HUES48 (cell line): ENCODE measurements at regions not wholly inside any gene's neighbourhood (a gene's known extent, or its start where the extent isn't known, plus 50 kb on each side); places are given as distances from the start of the nearest gene placed in this dataset.
"Not testable (repeated sequence)": the region's sequence is repeated elsewhere in the genome, so short reads cannot be mapped to it uniquely, and the experiment has no call there.

Experiments used
- H3K27ac ChIP-seq: one replicate; pipeline ENCODE4 v1.7.0; 2013; ENCODE audit warnings: low read depth, low read length, inconsistent platforms
- H3K27me3 ChIP-seq: 2 replicates; pipeline ENCODE4 v1.6.1; 2013; ENCODE audit warnings: mild to moderate bottlenecking, low read length; ENCODE audit not compliant: control insufficient read depth, insufficient read depth
- H3K36me3 ChIP-seq: 2 replicates; pipeline ENCODE4 v1.6.1; 2013; ENCODE audit warnings: low read length; ENCODE audit not compliant: control insufficient read depth, insufficient read depth
- H3K4me1 ChIP-seq: 2 replicates; pipeline ENCODE4 v1.6.1; 2013; ENCODE audit warnings: mild to moderate bottlenecking, low read length; ENCODE audit not compliant: control insufficient read depth, insufficient read depth
- H3K4me3 ChIP-seq: 2 replicates; pipeline ENCODE4 v1.5.1; 2013; ENCODE audit warnings: mild to moderate bottlenecking, low read depth, low read length
- H3K9ac ChIP-seq: 2 replicates; pipeline ENCODE4 v1.6.1; 2013; ENCODE audit warnings: mild to moderate bottlenecking, low read depth, low read length, moderate library complexity
- H3K9me3 ChIP-seq: 2 replicates; pipeline ENCODE4 v1.6.1; 2013; ENCODE audit warnings: low read length; ENCODE audit not compliant: control insufficient read depth, insufficient read depth

DNA sequence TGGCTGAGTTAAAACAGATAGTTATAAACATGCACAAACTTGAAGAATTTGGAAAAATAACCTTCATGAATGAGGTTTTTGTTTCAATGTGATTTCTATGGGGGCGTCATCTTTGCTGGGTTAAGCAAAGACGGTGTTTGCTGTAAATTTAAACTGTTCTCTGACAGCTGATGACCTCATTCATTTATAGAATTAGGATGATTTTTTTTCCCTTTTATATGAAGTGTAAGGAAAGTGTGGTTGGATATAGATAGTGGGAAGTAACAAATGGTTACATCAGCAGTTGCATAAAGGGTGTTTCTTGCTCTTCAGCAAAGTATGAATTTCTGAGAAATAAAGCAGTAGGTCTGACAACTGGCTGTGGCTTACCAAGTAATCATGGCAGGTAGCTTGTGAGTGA lies 137.2 kb upstream of the CENPW start:
- Histone ChIP-seq H3K4me3 (no peak overlapping the region), H3K4me1 (no peaks in the 10 kb centered on the region), H3K9ac (no peak overlapping the region), H3K27ac (no peak overlapping the region), H3K27me3 (no peaks in the 10 kb centered on the region), H3K9me3 (no peaks in the 10 kb centered on the region), H3K36me3 (no peaks in the 10 kb centered on the region)

DNA sequence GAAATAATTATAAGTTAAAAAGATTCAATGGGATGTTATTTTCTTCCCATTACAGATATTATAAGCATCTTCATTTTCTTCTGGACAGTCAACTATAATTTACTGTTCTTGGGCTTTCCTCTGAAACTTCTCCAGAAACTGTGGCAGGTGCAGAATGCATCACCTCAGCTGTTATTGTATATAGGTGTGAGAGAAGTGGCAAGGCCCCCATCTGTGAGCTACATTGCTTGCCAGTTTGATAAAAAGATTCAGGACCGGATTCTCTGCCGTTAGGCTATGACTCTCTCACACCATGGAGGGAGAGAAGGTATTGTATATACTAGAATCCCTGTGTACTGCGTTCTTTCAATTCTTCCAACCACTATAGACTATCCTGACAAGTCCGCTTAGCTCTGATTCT lies 135.8 kb upstream of the CENPW start:
- H3K9me3 ChIP-seq = no peaks in the 10 kb centered on the region
- no peak overlapping the region for H3K4me3 ChIP-seq
- H3K4me1 ChIP-seq = no peaks in the 10 kb centered on the region
- H3K27ac ChIP-seq = no peak overlapping the region
- H3K9ac ChIP-seq = no peak overlapping the region
- H3K27me3 ChIP-seq = no peaks in the 10 kb centered on the region
- no peaks in the 10 kb centered on the region for H3K36me3 ChIP-seq

DNA sequence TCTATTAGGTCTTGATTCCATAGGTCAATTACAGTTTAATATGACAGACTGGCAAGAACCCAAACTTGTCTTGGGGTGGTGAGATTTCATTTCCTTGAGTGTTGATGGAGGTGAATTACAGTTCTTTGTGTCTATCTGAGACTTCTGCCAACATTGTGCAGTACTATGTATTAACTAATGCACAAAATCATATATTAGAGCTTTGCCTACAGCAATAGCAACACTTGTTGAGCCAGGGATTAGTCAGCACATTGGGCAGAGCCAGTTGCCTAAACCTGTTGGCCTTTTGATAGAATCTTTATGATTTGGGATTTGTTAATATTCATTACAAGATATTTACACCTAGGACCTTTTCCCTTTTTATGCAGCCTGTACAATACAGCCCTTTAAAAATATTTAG lies 135.3 kb upstream of the CENPW start:
- H3K4me1 ChIP-seq = no peaks in the 10 kb centered on the region
- no peak overlapping the region for H3K9ac ChIP-seq
- no peaks in the 10 kb centered on the region for H3K9me3 ChIP-seq
- no peak overlapping the region for H3K4me3 ChIP-seq
- no peaks in the 10 kb centered on the region for H3K36me3 ChIP-seq
- no peak overlapping the region for H3K27ac ChIP-seq
- no peaks in the 10 kb centered on the region for H3K27me3 ChIP-seq

DNA sequence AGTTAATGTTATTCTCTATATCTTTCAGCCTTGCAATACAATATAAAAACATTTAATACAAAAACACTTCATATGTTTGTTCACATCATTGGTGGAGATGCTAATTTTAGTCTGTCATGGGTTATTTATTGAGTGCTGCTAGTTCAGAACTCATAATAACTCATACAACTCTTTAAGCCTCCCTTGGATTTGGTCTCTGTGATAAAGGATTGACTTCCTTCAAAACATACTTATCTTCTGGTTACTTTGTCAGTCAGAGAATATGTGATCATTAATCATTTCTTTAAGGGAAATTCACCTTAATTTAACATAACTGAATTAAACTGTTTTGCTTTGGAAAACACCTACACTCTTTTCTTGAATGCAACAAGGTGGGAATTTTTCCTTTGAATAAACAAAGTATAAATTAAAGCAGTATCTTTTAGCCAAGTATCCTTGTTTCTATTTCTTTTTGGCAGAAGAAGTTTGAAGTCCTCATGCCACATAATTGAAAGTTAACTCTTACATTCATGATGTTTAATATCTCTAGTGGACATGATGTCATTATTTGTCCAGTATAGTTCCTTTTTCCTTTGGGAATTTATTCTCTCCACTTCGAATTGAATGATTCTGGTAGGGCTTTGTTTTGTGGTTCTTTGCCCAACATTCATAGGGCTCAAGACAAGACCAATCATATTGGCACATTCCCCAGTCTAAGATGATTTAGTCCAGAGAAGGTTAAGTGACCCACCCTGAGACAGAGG lies 133.2 kb upstream of the CENPW start:
- Histone ChIP-seq H3K4me3 (no peak overlapping the region), H3K36me3 (no peaks in the 10 kb centered on the region), H3K9ac (no peak overlapping the region), H3K27ac (no peak overlapping the region), H3K4me1 (no peaks in the 10 kb centered on the region), H3K27me3 (no peaks in the 10 kb centered on the region), H3K9me3 (no peaks in the 10 kb centered on the region)

DNA sequence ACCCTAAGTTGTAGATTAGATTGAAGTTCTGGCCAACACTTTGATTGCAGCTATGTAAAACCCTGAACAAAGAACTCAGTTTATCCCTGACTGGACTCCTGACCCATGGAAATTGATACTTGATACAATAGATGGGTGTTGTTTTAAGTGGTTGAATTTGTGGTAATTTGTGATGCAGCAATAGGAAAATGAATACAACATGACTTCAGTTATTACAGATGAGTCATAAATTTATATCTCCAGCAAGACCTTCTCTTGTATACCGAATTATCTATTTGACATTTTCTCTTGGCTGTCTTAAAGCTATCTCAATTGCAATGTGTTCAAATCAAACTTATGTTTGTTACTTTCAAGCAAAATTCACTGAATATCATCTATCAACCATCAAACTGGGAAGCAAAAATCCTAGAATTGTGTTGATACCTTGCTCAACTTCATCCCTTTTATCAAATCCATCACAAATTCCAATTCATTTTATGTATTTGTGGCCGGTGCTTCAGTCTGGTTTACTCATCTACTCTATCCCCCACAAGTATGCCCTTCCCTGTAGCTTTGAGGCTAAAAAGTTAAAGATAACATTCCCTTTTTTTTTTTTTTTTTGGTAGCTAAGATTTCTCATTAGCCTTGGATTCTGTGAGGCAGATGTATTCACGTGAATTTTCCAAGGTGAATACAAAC lies 129.4 kb upstream of the CENPW start:
- Histone ChIP-seq H3K27ac (no peak overlapping the region), H3K4me1 (no peaks in the 10 kb centered on the region), H3K4me3 (no peak overlapping the region), H3K9ac (no peak overlapping the region), H3K27me3 (no peaks in the 10 kb centered on the region), H3K36me3 (no peaks in the 10 kb centered on the region), H3K9me3 (no peaks in the 10 kb centered on the region)

DNA sequence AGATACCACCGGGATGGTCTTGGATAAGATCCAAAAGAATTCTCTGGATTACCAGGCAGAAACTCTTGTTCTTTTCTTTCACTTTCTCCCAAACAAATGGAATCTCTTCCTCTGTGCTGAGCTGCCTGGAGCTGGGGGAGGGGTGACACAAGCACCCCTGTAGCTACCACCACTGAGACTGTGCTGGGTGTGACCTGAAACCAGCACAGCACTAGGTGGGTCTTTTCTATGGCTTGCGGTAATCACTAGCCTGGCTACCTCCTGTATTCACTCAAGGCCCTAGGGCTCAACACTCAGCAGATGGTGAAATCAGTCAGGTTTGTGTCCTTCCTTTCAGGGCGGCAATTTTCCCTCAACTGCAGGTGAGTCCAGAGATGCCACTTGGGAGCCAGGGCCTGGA lies 122.4 kb upstream of the CENPW start:
- H3K36me3 ChIP-seq = no peaks in the 10 kb centered on the region
- no peak overlapping the region for H3K4me3 ChIP-seq
- H3K4me1 ChIP-seq = peaks cover 9% of the 10 kb centered on the region
- no peaks in the 10 kb centered on the region for H3K27me3 ChIP-seq
- no peaks in the 10 kb centered on the region for H3K9me3 ChIP-seq
- H3K27ac ChIP-seq = no peak overlapping the region
- H3K9ac ChIP-seq = no peak overlapping the region

DNA sequence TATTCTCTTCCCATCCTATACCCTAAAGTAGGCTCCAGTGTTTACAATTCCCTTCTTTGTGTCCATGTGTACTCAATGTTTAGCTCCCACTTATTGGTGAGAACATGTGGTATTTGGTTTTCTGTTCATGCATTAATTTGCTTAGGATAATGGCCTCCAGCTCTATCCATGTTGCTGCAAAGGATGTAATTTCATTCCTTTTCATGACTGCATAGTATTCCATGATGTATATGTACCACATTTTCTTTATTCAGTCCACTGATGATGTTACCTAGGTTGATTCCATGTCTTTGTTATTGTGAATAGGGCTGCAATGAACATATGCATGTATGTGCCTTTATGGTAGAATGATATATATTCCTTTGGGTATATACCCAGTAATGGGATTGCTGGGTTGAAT lies 119.0 kb upstream of the CENPW start:
- H3K9me3 ChIP-seq, H3K27ac ChIP-seq: not testable (repeated sequence)

DNA sequence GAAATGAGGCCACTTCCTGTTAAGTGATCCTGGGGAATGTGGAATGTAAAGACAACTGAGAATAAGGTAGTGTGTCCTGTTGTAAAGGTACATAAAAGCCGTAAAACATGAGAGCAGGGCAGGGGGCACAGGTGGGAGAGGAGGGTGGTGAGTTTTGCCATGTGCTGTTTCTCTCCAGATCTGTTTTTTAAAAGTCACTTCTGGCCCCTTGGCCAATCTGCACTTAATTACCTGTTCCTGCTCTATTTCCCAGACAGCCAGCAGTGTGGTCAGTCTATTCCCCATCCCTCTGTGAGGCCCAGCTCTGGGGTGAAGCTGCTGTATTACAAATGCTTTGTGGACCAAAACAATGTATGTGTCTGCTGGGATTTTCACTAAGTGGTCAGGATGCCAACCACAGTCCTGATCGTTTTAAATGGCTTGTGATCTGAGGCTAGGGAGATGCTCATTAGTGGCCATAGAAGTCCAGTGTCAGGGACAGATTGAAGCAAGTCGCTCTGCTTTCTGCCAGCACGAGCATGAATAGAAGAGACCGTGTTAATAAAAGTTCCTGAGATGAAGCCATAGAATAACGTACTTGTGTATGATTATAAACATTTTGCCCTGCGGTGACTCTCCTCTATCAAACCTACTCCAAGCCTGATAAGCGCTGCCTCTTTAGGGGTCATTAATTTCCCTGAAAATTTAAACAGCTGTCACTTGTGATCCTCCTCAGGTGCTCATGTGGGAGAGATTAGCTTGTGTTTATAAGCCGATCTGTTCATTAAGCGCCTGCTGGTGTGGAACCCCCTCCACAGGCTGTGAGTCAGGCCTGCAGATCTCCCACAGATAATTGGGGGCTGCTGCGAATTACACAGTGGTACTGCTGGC lies 111.8 kb upstream of the CENPW start:
- Histone ChIP-seq H3K27ac (no peak overlapping the region), H3K9me3 (no peaks in the 10 kb centered on the region), H3K36me3 (no peaks in the 10 kb centered on the region), H3K4me3 (no peak overlapping the region), H3K4me1 (peaks cover 11% of the 10 kb centered on the region), H3K9ac (no peak overlapping the region), H3K27me3 (no peaks in the 10 kb centered on the region)

More for the DNA sequence above, 119.0 kb upstream of the CENPW start:
- not testable (repeated sequence) for H3K36me3 ChIP-seq, H3K4me3 ChIP-seq, H3K4me1 ChIP-seq, H3K9ac ChIP-seq, H3K27me3 ChIP-seq

DNA sequence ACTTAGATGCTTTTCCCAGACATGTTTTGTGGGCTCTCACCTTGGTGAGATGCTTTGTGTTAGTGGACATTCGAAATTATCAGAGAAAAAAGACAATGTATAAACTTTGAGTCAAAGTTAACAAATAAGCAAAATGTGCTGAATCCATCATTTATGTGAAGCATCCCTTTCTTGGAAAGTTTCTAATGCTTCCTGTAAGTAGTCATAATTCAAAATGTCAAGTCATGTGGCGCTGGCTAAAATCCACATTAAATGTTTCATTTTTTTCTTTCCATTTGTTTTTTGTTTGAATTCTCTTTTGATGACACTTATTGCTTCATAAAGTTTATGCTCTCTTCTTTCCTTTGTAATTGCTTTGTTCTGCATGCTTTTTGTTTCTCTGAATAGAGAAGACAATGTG lies 107.2 kb upstream of the CENPW start:
- Histone ChIP-seq H3K4me1 (peaks cover 3% of the 10 kb centered on the region), H3K9me3 (no peaks in the 10 kb centered on the region), H3K36me3 (no peaks in the 10 kb centered on the region), H3K27ac (no peak overlapping the region), H3K9ac (no peak overlapping the region), H3K4me3 (no peak overlapping the region), H3K27me3 (no peaks in the 10 kb centered on the region)

DNA sequence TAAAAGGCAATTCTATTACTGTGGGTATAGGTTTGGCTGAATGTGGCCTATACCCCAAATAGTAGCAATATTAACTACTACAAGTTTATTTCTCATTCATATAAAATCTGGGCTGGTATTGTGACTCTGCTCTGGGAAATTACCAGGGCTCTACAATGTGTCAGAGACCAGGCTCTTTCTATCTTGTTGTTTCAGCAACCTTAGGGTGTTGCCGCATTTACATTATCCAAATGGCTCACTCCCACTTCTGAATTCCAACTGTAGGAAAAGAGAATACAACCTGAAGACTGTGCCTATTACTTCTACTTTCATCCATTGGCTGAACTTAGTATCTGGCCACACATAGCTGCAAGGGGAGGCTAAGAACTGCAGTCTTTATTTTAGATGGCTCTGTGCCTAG lies 106.7 kb upstream of the CENPW start:
- no peaks in the 10 kb centered on the region for H3K9me3 ChIP-seq
- no peaks in the 10 kb centered on the region for H3K27me3 ChIP-seq
- no peaks in the 10 kb centered on the region for H3K36me3 ChIP-seq
- H3K4me3 ChIP-seq = no peak overlapping the region
- H3K27ac ChIP-seq = no peak overlapping the region
- H3K4me1 ChIP-seq = no peaks in the 10 kb centered on the region
- no peak overlapping the region for H3K9ac ChIP-seq

DNA sequence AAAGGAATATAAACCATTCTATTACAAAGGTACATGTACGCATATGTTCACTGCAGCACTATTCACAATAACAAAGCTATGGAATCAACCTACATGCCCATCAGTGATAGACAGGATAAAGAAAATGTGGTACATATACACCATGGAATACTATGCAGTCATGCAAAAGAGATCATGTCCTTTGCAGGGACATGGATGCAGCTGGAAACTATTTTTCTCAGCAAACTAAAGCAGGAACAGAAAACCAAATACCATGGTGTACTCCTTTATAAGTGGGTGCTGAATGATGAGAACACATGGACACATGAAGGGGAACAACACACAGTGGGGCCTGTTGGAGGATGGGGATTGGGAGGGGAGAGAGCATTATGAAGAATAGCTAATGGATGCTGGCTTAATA lies 104.6 kb upstream of the CENPW start:
- H3K4me3 ChIP-seq = no peak overlapping the region
- no peak overlapping the region for H3K9ac ChIP-seq
- H3K9me3 ChIP-seq = no peaks in the 10 kb centered on the region; the same call in 1 of the 2 replicates
- H3K36me3 ChIP-seq = no peaks in the 10 kb centered on the region
- H3K27ac ChIP-seq = no peak overlapping the region
- no peaks in the 10 kb centered on the region for H3K27me3 ChIP-seq
- no peaks in the 10 kb centered on the region for H3K4me1 ChIP-seq
